GM23248 (cell line): ENCODE measurements at regions not wholly inside any gene's neighbourhood (a gene's known extent, or its start where the extent isn't known, plus 50 kb on each side); places are given as distances from the start of the nearest gene placed in this dataset.

Source experiments
- DNase-seq: peaks from one replicate; pipeline ENCODE4 v3.0.0-alpha.2; 2015
- H2AFZ ChIP-seq: fragments of 200-600 bp; sonication (generic); 2 replicates; pipeline ENCODE4 v1.6.1; 2016; ENCODE audit warnings: antibody characterized with exemption
- H3F3A ChIP-seq: fragments of 200-600 bp; sonication (generic); 2 replicates; pipeline ENCODE4 v1.6.1; 2016; ENCODE audit warnings: mild to moderate bottlenecking, antibody characterized with exemption, mixed run types; ENCODE audit not compliant: insufficient read depth
- H3K27ac ChIP-seq: fragments of 200-600 bp; sonication (generic); 2 replicates; pipeline ENCODE4 v1.5.1; 2016; ENCODE audit warnings: mild to moderate bottlenecking
- H3K27me3 ChIP-seq: fragments of 200-600 bp; sonication (generic); replicated peaks from 2 replicates; pipeline ENCODE4 v1.6.1; 2016; ENCODE audit warnings: mild to moderate bottlenecking; ENCODE audit not compliant: insufficient read depth
- H3K36me3 ChIP-seq: fragments of 200-600 bp; sonication (generic); 2 replicates; pipeline ENCODE4 v1.6.1; 2016; ENCODE audit warnings: low read depth, mild to moderate bottlenecking
- H3K4me1 ChIP-seq: fragments of 200-600 bp; sonication (generic); 2 replicates; pipeline ENCODE4 v1.6.1; 2016; ENCODE audit warnings: mild to moderate bottlenecking; ENCODE audit not compliant: insufficient read depth
- H3K4me2 ChIP-seq: fragments of 200-600 bp; sonication (generic); one replicate; pipeline ENCODE4 v1.6.1; 2016; ENCODE audit warnings: mild to moderate bottlenecking; ENCODE audit not compliant: unreplicated experiment
- H3K4me3 ChIP-seq: fragments of 200-600 bp; sonication (generic); 2 replicates; pipeline ENCODE4 v1.5.1; 2016; ENCODE audit warnings: mild to moderate bottlenecking
- H3K79me2 ChIP-seq: fragments of 200-600 bp; sonication (generic); 2 replicates; pipeline ENCODE4 v1.6.1; 2016; ENCODE audit warnings: mild to moderate bottlenecking; ENCODE audit not compliant: insufficient read depth
- H3K9ac ChIP-seq: fragments of 200-600 bp; sonication (generic); 2 replicates; pipeline ENCODE4 v1.6.1; 2016; ENCODE audit warnings: mild to moderate bottlenecking
- H3K9me2 ChIP-seq: fragments of 200-600 bp; sonication (generic); 2 replicates; pipeline ENCODE4 v1.6.1; 2016; ENCODE audit warnings: mixed run types, mild to moderate bottlenecking, moderate library complexity; ENCODE audit not compliant: insufficient read depth
- H3K9me3 ChIP-seq: fragments of 200-600 bp; sonication (generic); one replicate; pipeline ENCODE4 v1.6.1; 2017; ENCODE audit warnings: low read depth
- H4K20me1 ChIP-seq: fragments of 200-600 bp; sonication (generic); 2 replicates; pipeline ENCODE4 v1.6.0; 2016; ENCODE audit not compliant: insufficient read depth
- EZH2 ChIP-seq: fragments of 200-600 bp; sonication (generic); IDR thresholded peaks from 2 replicates; pipeline ENCODE4 v1.6.1; 2018; ENCODE audit warnings: antibody characterized with exemption, mild to moderate bottlenecking; ENCODE audit not compliant: insufficient read depth, poor library complexity, severe bottlenecking
- EZH2phosphoT487 ChIP-seq: fragments of 200-600 bp; sonication (generic); IDR thresholded peaks from 2 replicates; pipeline ENCODE4 v1.6.1; 2018; ENCODE audit warnings: antibody characterized with exemption, moderate library complexity, mild to moderate bottlenecking, low read depth; ENCODE audit not compliant: insufficient read depth
- WGBS, 2 experiments: methylation state at CpG; one replicate each; pipeline ENCODE4 v1.1.6; 2015 to 2017; ENCODE audit warnings: low lambda C conversion rate in 2 of 2, low coverage in 1 of 2; ENCODE audit errors: missing lambda C conversion rate in 2 of 2; 5-methylcytosine and 5-hydroxymethylcytosine counted together
- in situ Hi-C: fragments of 300-500 bp; cut with MboI; formaldehyde crosslinking; loops from 2 replicates; pipeline ENCODE4 v1.15.0; 2020

GRCh38 chrY:17044723-17045122, 835.3 kb downstream of the CDY2B start:
- no peak overlapping the region for H3K27ac ChIP-seq
- 32 to 58% methylated on average over 3 to 4 of the region's 4 CpGs for WGBS, 2 experiments
- no peak overlapping the region for H2AFZ ChIP-seq
- H3K4me2 ChIP-seq, result no peak overlapping the region
- no peaks in the 10 kb centered on the region for H3F3A ChIP-seq
- H3K9ac ChIP-seq, result no peak overlapping the region
- in situ Hi-C loops, result no loop called here
- H3K4me1 ChIP-seq, result no peaks in the 10 kb centered on the region
- H3K9me2 ChIP-seq, result no peaks in the 10 kb centered on the region
- no peaks in the 10 kb centered on the region for H4K20me1 ChIP-seq
- DNase-seq, result no peak
- H3K9me3 ChIP-seq, result no peaks in the 10 kb centered on the region
- TF ChIP-seq EZH2phosphoT487, result no peak
- TF ChIP-seq EZH2, result no peak
- no peaks in the 10 kb centered on the region for H3K36me3 ChIP-seq
- no peak overlapping the region for H3K4me3 ChIP-seq
- no peaks in the 10 kb centered on the region for H3K79me2 ChIP-seq
- no peaks in the 10 kb centered on the region for H3K27me3 ChIP-seq

GRCh38 chrY:17044272-17044671, 835.7 kb downstream of the CDY2B start:
- H3K4me3 ChIP-seq, result no peak overlapping the region
- no peaks in the 10 kb centered on the region for H4K20me1 ChIP-seq
- no peak for DNase-seq
- H3K27me3 ChIP-seq, result no peaks in the 10 kb centered on the region
- no peaks in the 10 kb centered on the region for H3K36me3 ChIP-seq
- H2AFZ ChIP-seq, result no peak overlapping the region
- no peak overlapping the region for H3K9ac ChIP-seq
- no peak overlapping the region for H3K4me2 ChIP-seq
- H3F3A ChIP-seq, result no peaks in the 10 kb centered on the region
- H3K79me2 ChIP-seq, result no peaks in the 10 kb centered on the region
- no peaks in the 10 kb centered on the region for H3K4me1 ChIP-seq
- 0 to 28% methylated on average over 2 to 3 of the region's 3 CpGs for WGBS, 2 experiments
- in situ Hi-C loops, result no loop called here
- no peaks in the 10 kb centered on the region for H3K9me3 ChIP-seq
- H3K9me2 ChIP-seq, result no peaks in the 10 kb centered on the region
- TF ChIP-seq EZH2phosphoT487 (no peak), EZH2 (no peak)
- H3K27ac ChIP-seq, result no peak overlapping the region

DNA sequence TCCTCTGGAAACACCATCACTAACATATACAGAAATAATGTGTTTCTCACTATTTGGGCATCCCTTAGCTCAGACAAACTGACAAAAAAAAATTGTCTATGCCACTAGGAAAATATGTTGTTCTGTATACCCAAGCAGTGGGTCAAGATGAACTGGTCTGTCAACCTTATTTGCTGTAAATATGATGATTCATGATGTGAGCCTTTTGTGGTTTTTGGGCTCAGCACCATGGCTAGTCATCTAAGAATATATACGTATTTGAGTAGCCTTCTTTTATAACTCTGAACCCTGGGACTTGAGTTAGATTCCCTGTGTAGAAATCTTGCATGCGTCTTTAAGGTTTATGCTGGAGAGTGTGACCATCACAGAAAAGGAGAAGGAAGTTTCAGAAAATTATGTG, 841.6 kb downstream of the CDY2B start:
- Histone ChIP-seq H3K36me3 (no peaks in the 10 kb centered on the region), H3K79me2 (no peaks in the 10 kb centered on the region), H3K27me3 (no peaks in the 10 kb centered on the region), H3K9me3 (no peaks in the 10 kb centered on the region), H2AFZ (no peak overlapping the region), H3K27ac (no peak overlapping the region), H3K4me1 (no peaks in the 10 kb centered on the region), H3K4me3 (no peak overlapping the region), H3K9me2 (no peaks in the 10 kb centered on the region), H3K4me2 (no peak overlapping the region), H4K20me1 (no peaks in the 10 kb centered on the region), H3F3A (no peaks in the 10 kb centered on the region), H3K9ac (no peak overlapping the region)
- 38 to 56% methylated on average over 2 of the region's 2 CpGs for WGBS, 2 experiments
- TF ChIP-seq EZH2phosphoT487 (no peak), EZH2 (no peak)
- in situ Hi-C loops, result no loop called here
- no peak for DNase-seq

DNA sequence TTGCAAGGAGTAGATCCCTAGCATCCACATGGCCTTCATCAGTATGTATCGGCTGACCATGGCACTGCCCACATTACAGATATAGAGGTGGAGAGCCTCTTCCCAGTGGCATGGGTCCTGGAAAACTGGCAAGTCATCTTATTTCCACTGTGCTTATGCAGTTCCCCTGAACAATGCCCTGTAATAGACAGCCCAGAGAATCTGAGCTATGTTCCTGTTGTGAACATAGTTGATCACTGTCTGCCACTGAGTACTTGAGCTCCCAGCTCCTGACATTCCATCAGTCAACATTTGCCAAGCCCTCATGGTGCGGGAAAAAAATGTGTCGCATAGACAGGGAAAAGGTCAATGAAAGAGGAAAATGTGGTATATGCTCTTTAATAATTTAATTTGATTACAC, 861.9 kb downstream of the CDY2B start:
- H3K4me3 ChIP-seq, result no peak overlapping the region
- H3K36me3 ChIP-seq, result no peaks in the 10 kb centered on the region
- no peaks in the 10 kb centered on the region for H3K4me1 ChIP-seq
- no peaks in the 10 kb centered on the region for H3K9me3 ChIP-seq
- no peak overlapping the region for H3K4me2 ChIP-seq
- no peaks in the 10 kb centered on the region for H3K79me2 ChIP-seq
- DNase-seq, result no peak
- H3K9me2 ChIP-seq, result no peaks in the 10 kb centered on the region
- H2AFZ ChIP-seq, result no peak overlapping the region
- 60 to 80% methylated on average over 3 of the region's 3 CpGs for WGBS, 2 experiments
- no peak overlapping the region for H3K9ac ChIP-seq
- H3K27me3 ChIP-seq, result no peaks in the 10 kb centered on the region
- H4K20me1 ChIP-seq, result no peaks in the 10 kb centered on the region
- in situ Hi-C loops, result no loop called here
- TF ChIP-seq EZH2phosphoT487, result no peak
- H3F3A ChIP-seq, result no peaks in the 10 kb centered on the region
- H3K27ac ChIP-seq, result no peak overlapping the region

DNA sequence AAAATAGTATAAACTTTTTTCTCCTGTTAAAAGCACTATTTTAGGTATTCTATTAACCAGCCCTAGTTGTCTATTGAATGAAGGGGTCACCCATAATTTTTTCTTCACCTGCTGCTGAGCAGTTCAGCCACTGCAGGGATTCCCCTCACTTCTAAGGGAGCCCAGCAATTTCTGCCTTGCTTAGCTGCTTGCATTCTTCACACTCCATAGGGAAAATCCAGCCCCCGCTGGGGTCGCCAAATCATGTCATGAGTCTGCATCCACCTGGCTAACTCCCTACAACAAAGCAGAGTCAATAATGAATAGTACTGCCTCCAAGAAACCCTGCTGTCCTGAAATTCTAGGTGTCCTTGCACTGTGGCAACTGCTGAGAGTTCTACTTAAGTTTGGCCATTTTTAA, 886.5 kb downstream of the CDY2B start:
- no peak overlapping the region for H3K9ac ChIP-seq
- no peak overlapping the region for H3K4me3 ChIP-seq
- H3K36me3 ChIP-seq, result no peaks in the 10 kb centered on the region
- no peaks in the 10 kb centered on the region for H3K9me3 ChIP-seq
- H3K27me3 ChIP-seq, result no peaks in the 10 kb centered on the region
- no peak for DNase-seq
- no peaks in the 10 kb centered on the region for H3F3A ChIP-seq
- no peaks in the 10 kb centered on the region for H3K4me1 ChIP-seq
- no peak for TF ChIP-seq EZH2
- TF ChIP-seq EZH2phosphoT487, result no peak
- H2AFZ ChIP-seq, result no peak overlapping the region
- no peaks in the 10 kb centered on the region for H3K9me2 ChIP-seq
- H3K4me2 ChIP-seq, result no peak overlapping the region
- H3K27ac ChIP-seq, result no peak overlapping the region
- H4K20me1 ChIP-seq, result no peaks in the 10 kb centered on the region
- H3K79me2 ChIP-seq, result no peaks in the 10 kb centered on the region
- 46 to 50% methylated on average over 2 of the region's 2 CpGs for WGBS, 2 experiments
- in situ Hi-C loops, result no loop called here
